H1 (cell line): ENCODE measurements at regions not wholly inside any gene's neighbourhood (a gene's known extent, or its start where the extent isn't known, plus 50 kb on each side); places are given as distances from the start of the nearest gene placed in this dataset.

Experiments
- CTCF ChIA-PET: fragments of 300-600 bp; sonication (Branson Sonifier 250); formaldehyde crosslinking; loops from one replicate; lab custom pipeline; 2021; ENCODE audit not compliant: partially characterized antibody; lab: Charles Lee
- POLR2A ChIA-PET: fragments of 300-600 bp; sonication (Branson Sonifier 250); formaldehyde crosslinking; loops from one replicate; lab custom pipeline; 2021; ENCODE audit warnings: inconsistent platforms; ENCODE audit not compliant: partially characterized antibody; lab: Charles Lee
- DNase-seq, 2 experiments: peaks; one replicate each; pipeline versions ENCODE4 v3.0.0 to v3.0.0-alpha.2; 2010 to 2022; ENCODE audit warnings: low spot score in 2 of 2, low read depth in 1 of 2, mixed read lengths in 1 of 2
- FAIRE-seq: peaks from 2 replicates; lab custom pipeline; 2011; peaks lifted over from hg19 to GRCh38; lab: Jason Lieb, UNC
- H2AFZ ChIP-seq: 2 replicates; pipeline ENCODE4 v1.8.1; 2012; ENCODE audit warnings: low read length, inconsistent platforms
- H2AK5ac ChIP-seq: 2 replicates; pipeline ENCODE4 v1.6.1; 2013; ENCODE audit warnings: low read depth, low read length
- H2BK120ac ChIP-seq: replicated peaks from 2 replicates; pipeline ENCODE3; 2013; ENCODE audit warnings: low read depth, low read length, inconsistent platforms
- H2BK12ac ChIP-seq: 2 replicates; pipeline ENCODE4 v1.6.1; 2013; ENCODE audit warnings: low read depth, low read length
- H2BK15ac ChIP-seq: 2 replicates; pipeline ENCODE4 v1.6.1; 2013; ENCODE audit warnings: low read length
- H2BK20ac ChIP-seq: 2 replicates; pipeline ENCODE4 v1.6.1; 2013; ENCODE audit warnings: low read length
- H2BK5ac ChIP-seq: 2 replicates; pipeline ENCODE4 v1.6.1; 2013; ENCODE audit warnings: low read depth, low read length
- H3K14ac ChIP-seq: 2 replicates; pipeline ENCODE4 v1.6.1; 2013; ENCODE audit warnings: inconsistent platforms; ENCODE audit not compliant: insufficient read length
- H3K18ac ChIP-seq: 2 replicates; pipeline ENCODE4 v1.6.1; 2013; ENCODE audit warnings: low read length; ENCODE audit errors: extremely low read depth
- H3K23ac ChIP-seq: 2 replicates; pipeline ENCODE4 v1.6.1; 2013; ENCODE audit warnings: inconsistent platforms; ENCODE audit not compliant: insufficient read length
- H3K23me2 ChIP-seq: 2 replicates; pipeline ENCODE4 v1.6.1; 2013; ENCODE audit warnings: low read depth, low read length
- H3K27ac ChIP-seq: 2 replicates; pipeline ENCODE4 v1.6.1; 2011; ENCODE audit warnings: low read depth, low read length, inconsistent platforms
- H3K27me3 ChIP-seq, 4 experiments: replicated peaks in 1 of 4; 1 replicate in 1 of 4; 2 replicates in 3 of 4; pipeline versions ENCODE4 v1.6.1 to v1.8.1; 2011 to 2013; ENCODE audit warnings: low read length in 3 of 4, mild to moderate bottlenecking in 3 of 4, inconsistent platforms in 2 of 4, mixed read lengths in 2 of 4, moderate library complexity in 1 of 4; ENCODE audit not compliant: control insufficient read depth in 3 of 4, insufficient read depth in 3 of 4; ENCODE audit errors: extremely low read depth in 1 of 4
- H3K36me3 ChIP-seq, 4 experiments: 2 replicates each; pipeline versions ENCODE4 v1.6.1 to v1.8.1; 2011 to 2013; ENCODE audit warnings: mild to moderate bottlenecking in 4 of 4, low read length in 3 of 4, moderate library complexity in 2 of 4, control low read depth in 1 of 4, inconsistent platforms in 1 of 4; ENCODE audit not compliant: insufficient read depth in 4 of 4, control insufficient read depth in 2 of 4
- H3K4ac ChIP-seq: replicated peaks from 2 replicates; pipeline ENCODE3; 2013; ENCODE audit warnings: low read length, low read depth, mixed read lengths, inconsistent platforms; ENCODE audit not compliant: insufficient read length
- H3K4me1 ChIP-seq, 4 experiments: replicated peaks in 1 of 4; 1 replicate in 1 of 4; 2 replicates in 3 of 4; pipeline versions ENCODE4 v1.6.1 to v1.8.1; 2011 to 2013; ENCODE audit warnings: low read length in 3 of 4, inconsistent platforms in 2 of 4, mixed read lengths in 1 of 4; ENCODE audit not compliant: insufficient read depth in 4 of 4, control insufficient read depth in 3 of 4
- H3K4me2 ChIP-seq, 2 experiments: 2 replicates each; pipeline versions ENCODE4 v1.6.1 to v1.8.1; 2011 to 2013; ENCODE audit warnings: low read depth in 2 of 2, low read length in 2 of 2, control low read depth in 1 of 2, inconsistent platforms in 1 of 2, mild to moderate bottlenecking in 1 of 2; ENCODE audit not compliant: insufficient read depth in 1 of 2
- H3K4me3 ChIP-seq, 4 experiments: fragments of 200-600, 300-600 bp in 1 of 4; sonication (generic), shearing (Covaris generic), sonication (Bioruptor Twin) in 1 of 4; 2 replicates each; pipeline versions ENCODE4 v1.5.1 to v1.8.1; 2011 to 2016; ENCODE audit warnings: low read length in 4 of 4, low read depth in 3 of 4, control low read depth in 2 of 4, inconsistent platforms in 2 of 4, mild to moderate bottlenecking in 2 of 4, mixed read lengths in 1 of 4, moderate library complexity in 1 of 4; ENCODE audit not compliant: insufficient read depth in 2 of 4; ENCODE audit errors: extremely low read depth in 1 of 4
- H3K56ac ChIP-seq: replicated peaks from 2 replicates; pipeline ENCODE3; 2013; ENCODE audit warnings: low read depth, mild to moderate bottlenecking, mixed read lengths, low read length, inconsistent platforms; ENCODE audit not compliant: insufficient read length
- H3K79me1 ChIP-seq: 2 replicates; pipeline ENCODE4 v1.6.1; 2013; ENCODE audit warnings: low read depth, low read length, control low read depth
- H3K79me2 ChIP-seq, 2 experiments: 2 replicates each; pipeline versions ENCODE4 v1.6.1 to v1.8.1; 2012 to 2013; ENCODE audit warnings: low read length in 2 of 2, mild to moderate bottlenecking in 2 of 2, inconsistent platforms in 1 of 2; ENCODE audit not compliant: insufficient read depth in 2 of 2, control insufficient read depth in 1 of 2
- H3K9ac ChIP-seq, 4 experiments: replicated peaks in 1 of 4; 1 replicate in 1 of 4; 2 replicates in 3 of 4; pipeline versions ENCODE4 v1.6.1 to v1.8.1; 2011 to 2013; ENCODE audit warnings: low read depth in 3 of 4, low read length in 3 of 4, control low read depth in 2 of 4, mild to moderate bottlenecking in 2 of 4, moderate library complexity in 2 of 4, inconsistent platforms in 1 of 4; ENCODE audit errors: extremely low read depth in 1 of 4
- H3K9me3 ChIP-seq, 2 experiments: 2 replicates each; pipeline versions ENCODE4 v1.6.1 to v1.8.1; 2012 to 2013; ENCODE audit warnings: mild to moderate bottlenecking in 2 of 2, moderate library complexity in 2 of 2, control low read depth in 1 of 2, inconsistent platforms in 1 of 2, low read depth in 1 of 2, low read length in 1 of 2, mixed read lengths in 1 of 2; ENCODE audit not compliant: insufficient read depth in 2 of 2
- H4K20me1 ChIP-seq, 2 experiments: replicated peaks in 1 of 2; 2 replicates each; pipeline versions ENCODE3 to v1.8.1; 2011 to 2013; ENCODE audit warnings: inconsistent platforms in 2 of 2, low read length in 2 of 2, mild to moderate bottlenecking in 1 of 2; ENCODE audit not compliant: insufficient read depth in 2 of 2, control insufficient read depth in 1 of 2
- H4K5ac ChIP-seq: 2 replicates; pipeline ENCODE4 v1.6.1; 2013; ENCODE audit warnings: low read length, low read depth, mixed read lengths, inconsistent platforms; ENCODE audit not compliant: insufficient read length
- H4K8ac ChIP-seq: 2 replicates; pipeline ENCODE4 v1.8.0; 2013; ENCODE audit warnings: mild to moderate bottlenecking, moderate library complexity, low read length, inconsistent platforms; ENCODE audit not compliant: insufficient read depth; ENCODE audit errors: extremely low read depth
- H4K91ac ChIP-seq: replicated peaks from 2 replicates; pipeline ENCODE3; 2013; ENCODE audit warnings: low read length, mixed read lengths, inconsistent platforms; ENCODE audit not compliant: insufficient read length
- HDAC2 ChIP-seq, 2 experiments: fragments of 300-600 bp in 1 of 2; sonication (generic) in 1 of 2; IDR thresholded peaks; 2 replicates each; pipeline ENCODE4 v1.6.1; 2011 to 2012; ENCODE audit warnings: low read depth in 2 of 2, low read length in 2 of 2, mild to moderate bottlenecking in 2 of 2, moderate library complexity in 2 of 2, borderline replicate concordance in 1 of 2, inconsistent platforms in 1 of 2
- JUND ChIP-seq: IDR thresholded peaks from 2 replicates; pipeline ENCODE4 v1.6.1; 2011; ENCODE audit warnings: mild to moderate bottlenecking, improper control_type of control experiment, low read length
- KDM4A ChIP-seq: IDR thresholded peaks from one replicate; pipeline ENCODE4 v1.7.1; 2012; ENCODE audit warnings: low read depth, mild to moderate bottlenecking, moderate library complexity, low read length, inconsistent platforms; ENCODE audit not compliant: severe bottlenecking
- ZNF274 ChIP-seq: IDR thresholded peaks from 2 replicates; pipeline ENCODE4 v1.7.0; 2012; ENCODE audit warnings: low read length, borderline replicate concordance; ENCODE audit errors: extremely low read depth
- WGBS, 2 experiments: shearing (Covaris generic) in 1 of 2; methylation state at CpG; one replicate each; pipeline versions ENCODE4 v1.1.6 to v1.1.7; 2013 to 2015; ENCODE audit warnings: low lambda C conversion rate in 2 of 2, mixed read lengths in 2 of 2, inconsistent platforms in 1 of 2, low coverage in 1 of 2, missing lambda C conversion rate in 1 of 2; ENCODE audit not compliant: insufficient replicate concordance in 2 of 2, insufficient coverage in 1 of 2, insufficient read length in 1 of 2; ENCODE audit errors: extremely low coverage in 1 of 2, missing lambda C conversion rate in 1 of 2; 5-methylcytosine and 5-hydroxymethylcytosine counted together

- FAIRE-seq: peak; percentile 45
- H3K36me3 ChIP-seq: no peaks in the 10 kb centered on the region
- H3K56ac ChIP-seq: no peak overlapping the region
- no peaks in the 10 kb centered on the region for H3K27me3 ChIP-seq
- no peak overlapping the region for H2BK12ac ChIP-seq
- CTCF ChIA-PET: interaction anchor here (0.7 to 2.0 kb wide), 4 partner anchors 22 to 208 kb away, joined by 3 to 5 read pairs (median 3); no protein-coding TSS in a partner anchor
- no peaks in the 10 kb centered on the region for H3K23me2 ChIP-seq
- H4K5ac ChIP-seq: no peak overlapping the region
- no peak overlapping the region for H4K91ac ChIP-seq
- no peak overlapping the region for H3K23ac ChIP-seq
- H2AK5ac ChIP-seq: no peak overlapping the region
- no peak overlapping the region for H2BK5ac ChIP-seq
- H3K9me3 ChIP-seq: peaks cover 0 to 4% of the 10 kb centered on the region in 2 experiments; a peak in 1 of 4 replicates
- peak overlapping the region; percentile 34 for H2BK120ac ChIP-seq
- TF ChIP-seq ZNF274 (no peak), JUND (peak; percentile 15), HDAC2 (IDR thresholded peaks at IDR 0.05; ENCODE audit: borderline replicate concordance in 1 of 2, low read depth in 2 of 2, low read length in 2 of 2) (peak in 1 of 2 experiments; percentile 35; a peak in 1 of 4 replicates), KDM4A (peak; percentile 33)
- TF ChIP-seq, all 59 proteins: peak for 3
- Histone ChIP-seq H4K8ac (no peak overlapping the region), H3K4me2 (peak overlapping the region; percentile 64 to 65), H3K18ac (no peak overlapping the region; the same call in 1 of the 2 replicates), H3K9ac (no peak overlapping the region), H3K4me1 (peaks cover 2 to 14% (median 5%) of the 10 kb centered on the region in 4 experiments; a peak in 3 of 7 replicates), H3K27ac (no peak overlapping the region), H2BK20ac (no peak overlapping the region), H3K4me3 (peak overlapping the region; percentile 11 to 57 (median 18); a peak in 5 of 8 replicates), H4K20me1 (no peaks in the 10 kb centered on the region), H3K4ac (no peak overlapping the region), H3K79me1 (no peaks in the 10 kb centered on the region), H2AFZ (peak overlapping the region; percentile 95), H2BK15ac (no peak overlapping the region), H3K14ac (no peak overlapping the region), H3K79me2 (no peaks in the 10 kb centered on the region)
- POLR2A ChIA-PET: no interaction called here
- 11% methylated on average over 17 of the region's 17 CpGs; no CpG with 5 or more reads in 1 of the 2 experiments for WGBS, 2 experiments
- DNase-seq: no peak
Observed at GRCh38 chr4:138851391-138852335, 163.9 kb upstream of the NOCT start.
